ENCODE measurements at regions not wholly inside any gene's neighbourhood (a gene's known extent, or its start where the extent isn't known, plus 50 kb on each side); places are given as distances from the start of the nearest gene placed in this dataset.
A peak's percentile ranks its signal among the peaks of the same experiment; 100 is the strongest.
"Not testable (repeated sequence)": the region's sequence is repeated elsewhere in the genome, so short reads cannot be mapped to it uniquely, and the experiment has no call there.

- CTCF ChIA-PET: not testable (repeated sequence)
These were observed 242.9 kb downstream of the FAM72C start for GRCh38 chr1:143728802-143729448.

GRCh38 chr1:143727263-143727662 lies 244.5 kb downstream of the FAM72C start:
- Mint-ChIP-seq H3K27ac (ENCODE audit: unreplicated experiment) (peak overlapping the region; percentile 60), H3K4me1 (ENCODE audit: low read depth, unreplicated experiment) (peaks cover 9% of the 10 kb centered on the region), H3K9me3 (ENCODE audit: low read depth, unreplicated experiment) (no peaks in the 10 kb centered on the region), H3K4me3 (ENCODE audit: low read depth, unreplicated experiment) (peak overlapping the region; percentile 40), H3K27me3 (ENCODE audit: unreplicated experiment) (no peaks in the 10 kb centered on the region), H3K36me3 (ENCODE audit: insufficient read depth, unreplicated experiment) (peaks cover 5% of the 10 kb centered on the region)
- no peak for DNase-seq
- CTCF ChIA-PET: no interaction called here
- intact Hi-C loops (cut with micrococcal nuclease; ENCODE audit: unreplicated experiment): no loop called here
- no TSS peak for BruUV-seq (replicated peaks)
- TF ChIP-seq CTCF (IDR thresholded peaks at IDR 0.05; ENCODE audit: unreplicated experiment): no peak

More at GRCh38 chr1:143728802-143729448, 242.9 kb downstream of the FAM72C start:
- intact Hi-C loops (cut with micrococcal nuclease; ENCODE audit: unreplicated experiment); H3K9me3 Mint-ChIP-seq (ENCODE audit: low read depth, unreplicated experiment); H3K36me3 Mint-ChIP-seq (ENCODE audit: insufficient read depth, unreplicated experiment); H3K27me3 Mint-ChIP-seq (ENCODE audit: unreplicated experiment); H3K4me3 Mint-ChIP-seq (ENCODE audit: low read depth, unreplicated experiment): not testable (repeated sequence)
- H3K27ac Mint-ChIP-seq (ENCODE audit: unreplicated experiment): peak overlapping the region; percentile 89
- DNase-seq: peak; percentile 35
- BruUV-seq (replicated peaks): TSS peak; percentile 100
- peaks cover 14% of the 10 kb centered on the region for H3K4me1 Mint-ChIP-seq (ENCODE audit: low read depth, unreplicated experiment)

- Mint-ChIP-seq H3K4me3 (ENCODE audit: low read depth, unreplicated experiment) (peak overlapping the region; percentile 68), H3K27ac (ENCODE audit: unreplicated experiment) (peak overlapping the region; percentile 89), H3K36me3 (ENCODE audit: insufficient read depth, unreplicated experiment) (peaks cover 12% of the 10 kb centered on the region), H3K9me3 (ENCODE audit: low read depth, unreplicated experiment) (no peaks in the 10 kb centered on the region), H3K4me1 (ENCODE audit: low read depth, unreplicated experiment) (peaks cover 16% of the 10 kb centered on the region), H3K27me3 (ENCODE audit: unreplicated experiment) (no peaks in the 10 kb centered on the region)
- no peak for TF ChIP-seq CTCF (IDR thresholded peaks at IDR 0.05; ENCODE audit: unreplicated experiment)
- intact Hi-C loops (cut with micrococcal nuclease; ENCODE audit: unreplicated experiment): no loop called here
- no peak for DNase-seq
- no TSS peak for BruUV-seq (replicated peaks)
- CTCF ChIA-PET: no interaction called here
These were observed 250.8 kb downstream of the FAM72C start for GRCh38 chr1:143721024-143721373.

GRCh38 chr1:143720087-143721023 lies 251.4 kb downstream of the FAM72C start:
- Mint-ChIP-seq H3K36me3 (ENCODE audit: insufficient read depth, unreplicated experiment) (peaks cover 12% of the 10 kb centered on the region), H3K4me3 (ENCODE audit: low read depth, unreplicated experiment) (peak overlapping the region; percentile 68), H3K27ac (ENCODE audit: unreplicated experiment) (peak overlapping the region; percentile 89), H3K9me3 (ENCODE audit: low read depth, unreplicated experiment) (no peaks in the 10 kb centered on the region), H3K4me1 (ENCODE audit: low read depth, unreplicated experiment) (peaks cover 16% of the 10 kb centered on the region), H3K27me3 (ENCODE audit: unreplicated experiment) (no peaks in the 10 kb centered on the region)
- intact Hi-C loops (cut with micrococcal nuclease; ENCODE audit: unreplicated experiment): no loop called here
- TF ChIP-seq CTCF (IDR thresholded peaks at IDR 0.05; ENCODE audit: unreplicated experiment): no peak
- CTCF ChIA-PET: no interaction called here
- peak; percentile 78 for DNase-seq
- TSS peak; percentile 98 for BruUV-seq (replicated peaks)

Data from Calu3 (cell line).